SK-N-MC (cell line): ENCODE measurements at regions not wholly inside any gene's neighbourhood (a gene's known extent, or its start where the extent isn't known, plus 50 kb on each side); places are given as distances from the start of the nearest gene placed in this dataset.
A peak's percentile ranks its signal among the peaks of the same experiment; 100 is the strongest.

Source experiments
- DNase-seq: peaks from one replicate; pipeline ENCODE4 v3.0.0-alpha.2; 2011; ENCODE audit warnings: low read depth, low spot score
- H3K27ac ChIP-seq: fragments of 200-600 bp; sonication (generic); 2 replicates; pipeline ENCODE4 v1.5.1; 2016; ENCODE audit warnings: mixed run types
- H3K36me3 ChIP-seq: fragments of 200-600 bp; sonication (generic); 2 replicates; pipeline ENCODE4 v1.6.1; 2017; ENCODE audit warnings: antibody characterized with exemption, low read length, mixed read lengths; ENCODE audit not compliant: insufficient read depth
- H3K4me3 ChIP-seq: fragments of 200-600 bp; sonication (generic); 2 replicates; pipeline ENCODE4 v1.5.1; 2016
- H3K9ac ChIP-seq: fragments of 200-600 bp; sonication (generic); 2 replicates; pipeline ENCODE4 v1.8.0; 2017; ENCODE audit warnings: mixed run types, mixed read lengths; ENCODE audit not compliant: insufficient read length
- H3K9me3 ChIP-seq: fragments of 200-600 bp; sonication (generic); 2 replicates; pipeline ENCODE4 v1.6.1; 2017; ENCODE audit warnings: low read depth, mild to moderate bottlenecking, antibody characterized with exemption, low read length, moderate library complexity, mixed read lengths
- EZH2 ChIP-seq: fragments of 200-600 bp; sonication (generic); IDR thresholded peaks from one replicate; pipeline ENCODE4 v1.6.1; 2017; ENCODE audit warnings: antibody characterized with exemption
- FOXP2 ChIP-seq: optimal IDR thresholded peaks from 2 replicates; pipeline ENCODE3; 2011; ENCODE audit warnings: mild to moderate bottlenecking, moderate library complexity; ENCODE audit not compliant: insufficient read depth; ENCODE audit errors: extremely low read length, control extremely low read depth
- POLR2AphosphoS5 ChIP-seq: IDR thresholded peaks from 2 replicates; pipeline ENCODE4 v1.6.1; 2012; ENCODE audit warnings: mild to moderate bottlenecking, low read depth, low read length, borderline replicate concordance

- no peak for TF ChIP-seq POLR2AphosphoS5
- TF ChIP-seq EZH2 = no peak
- TF ChIP-seq FOXP2 = no peak
- Histone ChIP-seq H3K9me3 (no peaks in the 10 kb centered on the region), H3K27ac (no peak overlapping the region), H3K36me3 (no peaks in the 10 kb centered on the region), H3K9ac (no peak overlapping the region), H3K4me3 (no peak overlapping the region)
- no peak for DNase-seq
Measured at GRCh38 chr3:124512881-124513609, 217.2 kb upstream of the UMPS start.

DNA sequence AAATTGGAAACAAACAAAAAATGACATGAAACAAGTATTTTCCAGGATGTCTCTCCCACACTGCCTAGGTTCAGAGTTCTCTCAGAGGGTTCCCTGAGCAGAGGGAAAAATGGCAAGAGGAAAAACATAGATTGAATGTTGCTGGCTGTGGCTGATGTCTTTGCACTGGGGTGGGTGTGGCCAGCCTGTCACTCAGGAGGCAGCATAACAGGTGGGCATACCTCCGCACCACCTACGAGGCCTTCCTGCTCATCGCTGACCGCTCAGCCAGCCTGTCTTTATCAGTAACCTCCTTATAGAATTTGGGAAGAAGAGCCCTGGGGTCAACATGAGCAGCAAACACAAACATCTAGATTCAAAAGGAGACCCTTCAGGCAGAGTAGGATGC lies 216.6 kb upstream of the UMPS start:
- DNase-seq = no peak
- Histone ChIP-seq H3K4me3 (no peak overlapping the region), H3K9me3 (no peaks in the 10 kb centered on the region), H3K36me3 (no peaks in the 10 kb centered on the region), H3K9ac (no peak overlapping the region), H3K27ac (no peak overlapping the region)
- TF ChIP-seq FOXP2 (no peak), EZH2 (no peak), POLR2AphosphoS5 (no peak)

- DNase-seq = no peak
- Histone ChIP-seq H3K36me3 (no peaks in the 10 kb centered on the region), H3K9me3 (no peaks in the 10 kb centered on the region), H3K4me3 (no peak overlapping the region), H3K27ac (no peak overlapping the region), H3K9ac (no peak overlapping the region)
- TF ChIP-seq FOXP2 (no peak), POLR2AphosphoS5 (no peak), EZH2 (no peak)
Measured at GRCh38 chr3:124514683-124515082, 215.6 kb upstream of the UMPS start.

DNA sequence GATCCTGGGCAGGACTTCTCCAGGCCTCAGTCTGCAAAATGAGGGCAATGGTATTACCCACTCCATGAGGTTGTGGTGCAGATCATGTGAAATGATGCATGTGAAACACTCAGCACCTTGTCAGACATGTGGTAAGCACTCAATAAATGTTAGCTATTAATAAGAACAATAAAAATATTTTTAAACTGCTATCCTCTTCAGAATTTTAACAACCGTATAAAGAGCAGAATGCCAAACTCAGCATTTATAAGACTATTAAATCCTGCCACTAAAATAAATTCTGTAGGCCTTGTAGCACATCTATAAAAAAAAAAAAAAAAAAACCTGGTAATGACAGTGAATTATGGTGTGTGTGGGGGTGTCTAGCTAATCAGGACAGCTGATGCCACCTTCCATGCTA lies 213.9 kb upstream of the UMPS start:
- Histone ChIP-seq H3K27ac (no peak overlapping the region), H3K9me3 (no peaks in the 10 kb centered on the region), H3K4me3 (no peak overlapping the region), H3K9ac (no peak overlapping the region), H3K36me3 (no peaks in the 10 kb centered on the region)
- DNase-seq = peak; percentile 86
- no peak for TF ChIP-seq EZH2
- TF ChIP-seq POLR2AphosphoS5 = peak; percentile 79; the same call in 1 of the 2 replicates

- H3K27ac ChIP-seq = no peak overlapping the region
Measured at GRCh38 chr3:124517306-124517705, 212.9 kb upstream of the UMPS start.

DNA sequence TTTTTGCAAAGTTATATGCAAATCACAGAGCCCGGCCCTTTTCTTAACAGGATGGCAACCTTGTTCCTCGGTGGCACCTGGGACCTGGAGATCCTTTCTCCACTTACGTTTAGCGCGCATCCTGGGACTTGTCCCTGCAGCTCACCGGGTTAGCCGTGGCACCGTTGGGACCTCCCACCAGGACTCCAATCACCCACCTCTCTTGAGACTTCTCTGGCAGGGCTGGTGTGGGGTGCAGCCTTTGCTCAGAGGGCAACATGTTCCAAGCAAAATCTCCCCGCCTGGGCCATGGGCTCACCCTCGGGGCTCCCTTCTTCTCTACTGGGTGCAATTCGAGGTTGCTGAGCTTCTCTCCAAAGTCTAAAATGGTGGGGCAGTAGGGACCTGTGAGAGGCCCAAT lies 211.9 kb upstream of the UMPS start:
- no peak overlapping the region for H3K4me3 ChIP-seq

More at GRCh38 chr3:124517306-124517705, 212.9 kb upstream of the UMPS start:
- Histone ChIP-seq H3K36me3 (no peaks in the 10 kb centered on the region), H3K9ac (no peak overlapping the region), H3K4me3 (no peak overlapping the region), H3K9me3 (no peaks in the 10 kb centered on the region)
- TF ChIP-seq POLR2AphosphoS5 (no peak), EZH2 (no peak), FOXP2 (no peak)
- no peak for DNase-seq

DNA sequence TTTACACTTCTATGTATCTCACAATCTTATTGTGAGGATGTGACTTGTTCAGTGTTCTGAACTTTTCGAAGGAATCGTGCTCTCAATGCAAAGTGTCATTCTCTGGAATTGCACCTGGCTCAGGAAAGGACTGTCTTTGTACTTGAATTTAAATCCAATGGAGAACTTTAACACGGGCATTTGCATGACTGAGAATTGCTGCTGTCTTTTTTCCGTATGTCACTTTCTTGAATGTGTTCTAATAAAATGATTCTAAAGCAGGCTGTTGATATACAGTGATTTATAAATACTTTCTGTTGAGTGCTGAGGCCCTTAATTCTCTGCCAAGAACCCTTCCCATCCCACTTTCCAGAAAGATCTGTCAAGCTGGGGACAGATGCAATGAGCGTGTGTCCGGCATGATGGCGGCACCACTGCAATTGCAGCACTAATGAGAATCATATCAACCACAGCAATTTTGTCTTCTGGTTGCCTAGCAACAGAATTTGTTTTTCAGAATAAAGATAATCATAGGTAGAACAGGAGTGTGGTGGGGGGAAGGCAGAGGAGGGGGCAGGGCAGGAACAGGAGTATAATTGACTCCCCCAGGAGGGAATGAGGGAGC lies 210.6 kb upstream of the UMPS start:
- no peak overlapping the region for H3K4me3 ChIP-seq
- TF ChIP-seq EZH2 = no peak
- no peak for TF ChIP-seq FOXP2
- no peak for TF ChIP-seq POLR2AphosphoS5
- H3K9me3 ChIP-seq = no peaks in the 10 kb centered on the region
- no peak for DNase-seq
- H3K27ac ChIP-seq = no peak overlapping the region
- H3K9ac ChIP-seq = no peak overlapping the region
- no peaks in the 10 kb centered on the region for H3K36me3 ChIP-seq

More for the DNA sequence above, 211.9 kb upstream of the UMPS start:
- Histone ChIP-seq H3K9ac (no peak overlapping the region), H3K36me3 (no peaks in the 10 kb centered on the region), H3K9me3 (no peaks in the 10 kb centered on the region), H3K27ac (no peak overlapping the region)
- no peak for DNase-seq
- TF ChIP-seq EZH2 (no peak), POLR2AphosphoS5 (no peak), FOXP2 (no peak)

GRCh38 chr3:124520970-124521369 lies 209.3 kb upstream of the UMPS start:
- H3K36me3 ChIP-seq = no peaks in the 10 kb centered on the region
- no peak for TF ChIP-seq EZH2
- TF ChIP-seq POLR2AphosphoS5 = no peak
- no peak for TF ChIP-seq FOXP2
- no peak for DNase-seq
- no peak overlapping the region for H3K9ac ChIP-seq
- H3K27ac ChIP-seq = no peak overlapping the region
- H3K4me3 ChIP-seq = no peak overlapping the region
- H3K9me3 ChIP-seq = no peaks in the 10 kb centered on the region
